Fibroblast of skin of abdomen (primary cell): ENCODE measurements at regions not wholly inside any gene's neighbourhood (a gene's known extent, or its start where the extent isn't known, plus 50 kb on each side); places are given as distances from the start of the nearest gene placed in this dataset.
A peak's percentile ranks its signal among the peaks of the same experiment; 100 is the strongest.

Source experiments
- DNase-seq: peaks from one replicate; pipeline ENCODE4 v3.0.0-alpha.2; 2013

DNA sequence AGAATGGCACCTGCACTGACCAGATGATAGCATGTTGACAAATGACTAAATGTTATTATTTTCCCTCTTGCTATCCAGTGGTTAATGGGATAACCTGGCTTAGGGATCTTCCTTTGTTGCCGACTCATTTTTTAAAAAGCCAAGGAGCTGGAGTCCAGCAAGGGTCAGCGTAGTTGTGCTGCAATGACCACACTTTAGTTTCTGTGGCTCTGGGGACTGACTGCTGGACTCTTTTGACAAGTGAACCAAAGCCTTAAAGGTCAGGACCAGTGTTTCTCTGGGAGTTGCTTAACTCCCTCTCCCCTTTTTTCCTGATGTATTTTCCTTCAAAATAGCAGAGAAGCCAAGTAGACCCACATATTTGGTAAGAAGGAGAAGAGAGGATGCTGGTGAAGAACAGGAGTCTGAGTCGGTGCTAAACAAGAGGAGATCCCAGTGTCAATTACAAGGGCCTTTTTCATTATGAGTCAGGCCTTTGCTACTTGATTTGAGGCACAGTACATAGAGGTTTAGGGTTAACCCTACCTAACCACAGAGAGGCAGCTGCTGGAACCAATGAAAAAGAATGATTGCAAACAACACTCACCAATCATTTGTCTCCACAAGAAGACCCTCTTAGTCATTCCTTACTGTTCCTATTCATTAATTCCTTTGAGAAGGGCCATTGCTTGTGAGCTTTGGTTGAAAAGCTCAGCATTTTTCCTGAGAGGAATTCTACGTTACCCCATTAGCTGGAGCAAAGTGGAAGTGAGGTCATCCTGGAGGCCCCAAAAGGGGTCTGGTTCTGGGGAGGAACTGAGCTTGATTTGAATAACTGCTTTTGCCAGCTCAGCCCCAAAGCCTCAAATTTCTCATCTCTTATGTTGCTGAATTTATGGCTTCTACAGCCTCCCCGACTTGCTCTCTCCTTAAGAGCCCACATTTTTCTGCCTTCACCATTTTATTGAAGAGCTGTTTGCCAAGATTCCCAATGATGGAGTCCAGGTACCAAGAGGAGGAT is 137.6 kb upstream of the HNMT start:
- DNase-seq, result no peak

DNA sequence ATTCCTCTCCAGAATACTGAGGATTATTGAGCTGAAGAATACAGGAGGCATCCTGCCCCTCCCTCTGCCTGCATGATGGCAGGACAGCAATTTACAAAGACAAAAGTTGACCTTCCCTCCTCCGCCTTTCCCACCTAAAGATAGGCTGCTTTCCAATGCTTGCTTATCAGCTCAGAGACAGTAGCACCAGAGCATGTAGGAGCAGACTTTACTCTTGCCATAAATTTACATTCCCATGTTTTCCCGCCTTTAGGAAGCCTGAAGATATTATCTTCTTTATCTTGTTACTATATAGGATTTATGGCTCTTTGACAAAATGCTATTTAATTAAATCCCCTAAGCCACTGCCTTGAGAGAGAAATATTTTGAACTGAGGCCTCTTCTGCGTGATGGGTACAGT is 135.6 kb upstream of the HNMT start:
- DNase-seq, result no peak

DNA sequence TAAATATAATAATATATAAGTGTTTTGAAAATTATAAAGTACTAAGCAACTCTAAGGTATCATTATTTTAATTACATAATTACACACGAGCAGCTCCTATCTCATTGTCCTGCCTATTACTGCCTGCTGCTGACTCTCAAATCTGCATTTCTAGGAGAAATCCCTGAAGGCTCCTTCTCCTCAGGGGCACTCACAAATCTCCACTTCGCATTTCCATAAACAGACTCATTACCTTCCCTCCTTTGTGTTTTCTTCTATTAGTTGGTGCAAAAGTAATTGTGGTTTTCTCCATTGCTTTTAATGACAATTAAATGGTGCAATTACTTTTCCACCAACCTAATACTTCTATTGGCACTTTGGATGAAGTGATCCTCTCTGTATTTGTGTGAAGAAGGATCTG is 135.0 kb upstream of the HNMT start:
- DNase-seq, result no peak

DNA sequence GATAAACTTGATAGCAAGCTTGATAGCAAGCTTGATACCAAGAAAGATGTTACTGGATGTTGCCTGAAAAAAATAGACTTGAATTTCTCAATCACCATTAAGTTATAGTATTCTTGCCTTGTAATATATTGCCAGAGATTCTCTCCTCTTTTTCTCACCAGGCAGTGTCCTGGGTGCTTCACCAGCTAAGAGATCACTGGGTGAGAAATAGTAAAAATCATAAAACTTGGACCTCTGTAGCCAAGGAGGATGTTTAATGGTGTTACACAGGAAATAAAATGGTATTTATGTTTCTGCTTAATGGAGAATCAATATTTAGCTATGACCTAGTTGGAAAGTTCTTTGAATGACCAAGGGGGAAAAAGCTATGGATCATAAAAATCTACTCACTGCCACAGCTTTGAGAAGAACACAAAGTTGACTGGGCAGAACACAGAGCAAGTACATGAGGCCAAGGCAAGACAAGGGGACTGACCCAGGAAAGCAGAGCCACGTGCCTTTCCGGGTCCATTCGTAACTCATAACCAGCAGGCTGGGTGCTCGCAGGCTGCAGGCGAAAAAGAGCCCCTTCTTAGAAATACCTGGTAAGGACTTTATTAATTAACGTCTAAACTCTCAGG is 129.4 kb upstream of the HNMT start:
- DNase-seq, result no peak

DNA sequence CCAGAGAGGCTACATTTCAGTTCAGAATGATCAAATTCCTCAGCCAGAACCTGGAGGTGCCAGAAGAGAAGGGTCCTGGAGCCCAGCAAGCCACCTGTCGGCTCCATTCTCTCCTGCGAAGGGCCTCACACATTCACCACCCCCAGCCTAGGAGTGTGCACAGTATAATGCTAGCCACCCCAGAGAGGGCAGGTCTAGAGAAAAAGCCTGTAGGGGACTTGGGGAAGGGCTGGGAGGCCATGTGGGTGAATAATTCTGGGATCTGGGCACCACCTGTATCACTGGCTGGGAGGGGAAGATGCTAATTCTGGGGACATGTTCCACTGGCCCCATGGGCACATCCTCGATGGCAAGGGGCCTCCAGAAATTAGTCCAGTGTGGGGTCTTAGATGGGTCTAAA is 127.6 kb upstream of the HNMT start:
- DNase-seq, result no peak

DNA sequence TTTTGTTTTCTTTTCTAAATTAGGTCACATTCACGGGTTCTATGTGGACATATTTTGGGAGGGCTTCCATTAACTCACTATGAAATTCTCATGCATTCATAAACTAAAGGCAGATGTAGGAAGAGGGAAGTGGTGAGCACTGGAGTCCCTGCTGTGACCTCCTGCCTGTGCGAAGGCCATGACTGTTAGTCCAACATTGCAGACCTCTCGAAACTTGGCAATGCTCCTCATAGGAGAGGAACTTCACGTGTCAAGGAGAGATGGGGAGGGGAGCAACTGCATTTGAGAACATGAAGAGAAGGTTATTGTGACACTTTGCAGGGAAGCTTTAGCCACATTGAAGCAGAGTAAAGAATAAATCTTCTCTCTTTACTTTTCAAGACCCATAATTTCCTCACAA is 126.4 kb upstream of the HNMT start:
- DNase-seq, result no peak

DNA sequence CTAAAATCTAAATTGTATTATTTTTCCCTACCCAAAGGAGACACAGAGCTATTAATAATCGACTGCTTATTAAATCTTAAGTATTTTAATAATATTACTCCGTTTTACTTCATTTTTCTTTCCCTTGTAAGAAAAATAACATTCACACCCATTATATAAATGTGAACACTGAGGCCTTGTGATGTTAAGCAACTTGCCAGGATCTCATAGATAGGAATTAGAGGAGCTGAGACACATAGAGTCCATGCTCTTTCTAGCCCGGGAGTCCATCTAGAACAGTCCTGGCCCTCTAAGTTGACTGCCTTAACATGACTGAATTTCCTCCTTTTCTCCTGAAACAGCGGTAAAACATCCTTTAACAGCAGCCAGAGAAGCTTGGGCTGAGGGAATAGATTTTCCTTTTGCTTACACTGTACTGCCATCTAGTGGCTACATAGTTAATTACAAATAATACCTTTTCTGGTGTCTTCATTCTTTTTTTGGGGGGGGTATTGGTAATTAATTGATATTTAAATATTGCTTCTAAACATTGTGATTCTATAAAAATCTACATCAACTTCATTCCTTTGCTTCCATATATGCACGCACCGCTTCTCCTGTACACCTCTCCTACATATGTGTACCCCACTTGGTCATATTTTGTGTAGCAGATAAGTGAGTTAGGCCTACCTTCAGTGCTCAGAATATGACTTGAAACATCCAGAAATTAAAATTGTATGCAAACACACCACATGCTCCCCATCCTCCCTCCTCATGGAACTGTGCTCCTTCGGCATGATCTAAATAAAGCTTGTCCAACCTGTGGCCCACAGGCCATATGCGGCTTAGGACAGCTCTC is 125.8 kb upstream of the HNMT start:
- DNase-seq, result peak; percentile 42

DNA sequence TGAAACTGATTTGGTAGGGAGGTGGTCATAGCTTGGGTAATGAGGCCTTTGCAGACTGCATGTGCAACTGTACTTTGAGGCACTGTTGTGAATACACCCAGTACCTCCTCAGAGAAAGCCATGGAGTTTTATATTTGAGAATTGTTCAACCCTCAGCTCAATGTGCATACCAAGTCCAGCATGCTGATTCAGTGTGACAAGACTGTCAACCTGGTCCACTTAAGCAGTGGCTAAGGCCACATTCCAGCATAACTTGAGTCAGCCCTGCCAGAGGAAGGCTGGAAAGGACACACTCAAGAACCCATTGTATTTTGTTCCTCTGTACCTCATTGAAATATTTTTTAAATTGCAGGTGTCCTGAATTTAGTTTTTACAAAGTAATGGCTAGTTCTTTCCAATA is 121.8 kb upstream of the HNMT start:
- no peak for DNase-seq

DNA sequence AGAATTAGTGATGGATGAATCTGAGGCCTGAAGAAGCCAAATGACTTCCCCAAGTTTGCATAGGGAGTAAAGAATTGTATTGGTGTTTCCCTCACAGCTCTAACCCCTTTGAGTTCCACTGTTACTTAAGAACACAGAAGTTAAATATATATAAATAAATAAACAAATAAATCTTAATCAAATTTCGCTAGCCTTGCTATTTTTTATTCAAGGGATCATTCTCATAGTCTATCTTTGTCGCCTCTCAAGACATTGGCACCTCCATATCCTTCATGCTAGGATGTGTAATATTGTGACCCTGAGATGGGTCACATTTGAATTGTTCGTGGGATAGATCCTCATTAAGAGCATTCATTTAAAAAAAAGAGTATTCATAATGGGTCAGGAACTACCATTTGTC is 121.3 kb upstream of the HNMT start:
- no peak for DNase-seq

DNA sequence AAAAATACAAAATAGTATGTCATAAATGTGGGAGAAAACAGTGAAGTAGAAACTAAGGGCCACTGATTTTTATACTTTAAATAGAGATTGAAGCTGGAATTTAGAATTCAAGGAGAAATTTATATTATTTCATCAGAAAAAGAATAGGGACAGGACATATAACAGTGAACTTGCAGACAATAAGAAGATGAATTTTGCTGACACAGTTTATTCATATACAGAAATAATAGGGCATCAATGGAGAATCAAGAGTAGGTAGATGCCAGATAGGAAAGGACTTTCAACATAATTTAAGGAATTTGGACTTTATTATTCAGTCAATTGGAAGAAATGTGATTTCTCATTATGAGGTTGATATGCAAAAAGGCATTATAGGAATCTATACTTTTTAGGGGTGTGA is 118.9 kb upstream of the HNMT start:
- DNase-seq, result no peak

DNA sequence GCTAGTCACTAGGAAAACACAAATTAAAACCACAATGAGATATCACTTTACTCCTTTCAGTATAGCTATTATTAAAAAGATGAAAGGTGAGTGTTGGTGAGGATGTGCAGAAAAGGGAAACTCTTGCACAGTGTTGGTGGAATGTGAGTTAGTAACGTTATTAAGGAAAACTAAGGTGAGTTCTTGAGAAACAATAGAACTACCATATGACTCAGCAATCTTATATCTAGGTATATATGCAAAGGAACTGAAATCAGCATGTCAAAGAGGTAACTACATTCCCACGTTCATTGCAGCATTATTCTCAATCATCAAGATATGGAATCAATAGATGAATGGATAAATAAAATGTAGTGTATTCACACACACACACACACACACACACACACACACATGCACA is 117.3 kb upstream of the HNMT start:
- DNase-seq, result no peak

DNA sequence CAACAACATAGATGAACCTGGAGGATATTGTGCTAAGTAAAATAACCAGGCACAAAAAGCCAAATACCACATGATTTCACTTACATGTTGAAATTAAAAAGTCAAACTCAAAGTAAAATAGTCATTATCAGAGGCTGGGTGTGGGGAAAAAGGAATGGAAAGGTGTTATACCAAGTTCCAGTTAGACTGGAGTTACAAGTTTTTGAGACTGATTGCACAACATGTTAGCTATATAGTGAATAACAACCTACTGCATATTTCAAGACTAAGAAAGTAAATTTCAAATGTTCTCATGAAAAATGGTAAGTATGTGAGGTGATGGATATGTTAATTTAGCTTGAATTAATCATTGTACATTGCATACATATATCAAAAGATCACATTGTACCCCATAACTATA is 116.8 kb upstream of the HNMT start:
- DNase-seq, result no peak

DNA sequence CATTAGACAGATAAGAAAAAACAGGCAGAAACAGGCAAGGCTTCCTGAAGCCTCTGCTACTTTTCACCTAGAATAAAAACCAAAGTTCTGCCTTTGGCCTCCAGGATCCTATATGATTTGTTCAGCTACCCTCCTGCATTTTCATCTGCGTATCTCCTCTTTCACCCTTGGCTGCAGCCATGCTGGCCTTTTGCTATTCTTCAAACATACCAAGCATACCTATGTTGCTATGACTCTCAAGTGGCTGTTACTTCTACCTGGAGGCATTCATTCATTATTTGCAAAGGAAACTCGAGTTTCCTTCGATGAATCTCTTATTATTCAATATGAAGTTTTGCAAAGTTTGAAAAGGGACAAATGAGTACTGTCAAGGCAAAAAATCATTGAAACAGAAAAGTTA is 106.4 kb upstream of the HNMT start:
- no peak for DNase-seq

DNA sequence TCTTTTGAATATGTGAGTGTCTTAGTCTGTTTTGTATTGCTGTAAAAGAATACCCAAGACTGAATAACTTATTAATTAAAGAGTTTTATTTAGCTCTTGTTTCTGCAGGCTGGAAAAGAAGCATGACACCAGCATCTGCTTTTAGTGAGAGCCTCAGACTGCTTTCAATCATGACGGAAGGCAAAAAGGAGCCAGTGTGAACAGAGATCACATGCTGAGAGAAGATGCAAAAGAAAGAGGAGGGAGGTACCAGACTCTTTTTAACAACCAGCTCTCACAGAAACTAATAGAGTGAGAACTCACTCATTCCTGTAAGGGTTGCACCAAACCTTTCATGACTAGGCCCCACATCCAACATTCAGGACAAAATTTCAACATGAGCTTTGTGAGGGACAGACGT is 101.6 kb upstream of the HNMT start:
- no peak for DNase-seq

DNA sequence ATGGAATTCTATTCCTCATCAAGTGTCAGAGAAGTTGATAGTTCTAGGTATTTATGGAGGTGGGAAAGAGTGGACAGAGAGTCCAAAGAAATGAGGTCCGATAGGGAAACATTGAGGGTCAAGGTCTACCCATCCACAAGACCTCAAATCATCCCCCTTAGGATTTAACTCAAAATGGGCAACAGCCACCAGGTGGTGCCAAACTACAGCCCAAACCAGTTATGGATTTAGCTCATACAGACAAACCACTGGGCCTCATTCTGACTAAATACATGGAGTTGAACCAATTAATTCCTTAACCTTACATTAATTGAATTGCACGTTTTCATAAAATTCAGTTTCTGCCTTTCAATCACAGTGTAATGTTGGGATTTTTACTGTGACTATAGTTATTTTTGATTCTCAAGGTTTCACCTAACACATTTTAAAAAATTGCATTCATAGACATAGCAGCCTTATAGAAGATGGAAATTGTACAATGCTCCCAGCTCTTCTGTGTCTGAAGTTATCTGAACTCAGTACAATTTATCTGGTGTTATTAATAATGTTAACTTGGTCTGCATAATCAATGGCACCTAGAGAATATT is 98.2 kb upstream of the HNMT start:
- peak; percentile 30 for DNase-seq

DNA sequence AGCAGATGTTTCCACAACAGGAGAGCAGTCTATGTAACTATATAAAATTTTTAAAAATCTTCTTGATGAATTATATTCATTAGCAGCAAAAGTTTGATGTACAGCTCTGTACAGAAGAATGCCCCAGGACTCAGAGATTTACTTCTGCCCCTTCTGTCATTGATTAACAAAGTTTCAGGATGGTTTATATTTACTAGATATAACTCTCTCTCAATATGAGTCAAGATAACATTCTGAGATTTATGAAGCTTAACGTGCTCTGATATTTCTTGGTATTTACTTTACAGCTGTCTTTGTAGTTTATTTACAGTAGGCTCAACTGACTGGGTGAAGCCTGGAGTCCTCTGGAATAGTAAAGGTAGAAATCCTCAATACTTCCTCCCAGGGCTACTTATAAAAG is 93.6 kb upstream of the HNMT start:
- DNase-seq, result no peak

DNA sequence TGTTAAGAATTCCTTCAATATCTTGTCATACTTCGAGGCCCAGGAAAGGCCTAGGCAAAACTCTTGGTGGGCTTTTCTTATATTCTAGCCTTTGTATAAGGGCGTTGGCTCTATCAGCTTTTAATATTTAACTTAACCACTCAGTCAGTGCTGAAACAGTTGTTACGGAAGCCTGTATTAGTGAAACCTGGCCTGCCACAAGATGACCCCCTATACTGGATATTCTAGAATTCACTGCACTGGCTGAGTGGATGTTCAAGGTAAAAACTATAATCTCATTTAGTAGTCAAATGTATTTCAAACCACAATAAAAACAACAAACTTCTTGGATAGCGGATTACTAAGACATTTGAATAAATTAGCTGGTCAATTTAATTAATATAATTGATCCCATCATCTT is 91.7 kb upstream of the HNMT start:
- no peak for DNase-seq

DNA sequence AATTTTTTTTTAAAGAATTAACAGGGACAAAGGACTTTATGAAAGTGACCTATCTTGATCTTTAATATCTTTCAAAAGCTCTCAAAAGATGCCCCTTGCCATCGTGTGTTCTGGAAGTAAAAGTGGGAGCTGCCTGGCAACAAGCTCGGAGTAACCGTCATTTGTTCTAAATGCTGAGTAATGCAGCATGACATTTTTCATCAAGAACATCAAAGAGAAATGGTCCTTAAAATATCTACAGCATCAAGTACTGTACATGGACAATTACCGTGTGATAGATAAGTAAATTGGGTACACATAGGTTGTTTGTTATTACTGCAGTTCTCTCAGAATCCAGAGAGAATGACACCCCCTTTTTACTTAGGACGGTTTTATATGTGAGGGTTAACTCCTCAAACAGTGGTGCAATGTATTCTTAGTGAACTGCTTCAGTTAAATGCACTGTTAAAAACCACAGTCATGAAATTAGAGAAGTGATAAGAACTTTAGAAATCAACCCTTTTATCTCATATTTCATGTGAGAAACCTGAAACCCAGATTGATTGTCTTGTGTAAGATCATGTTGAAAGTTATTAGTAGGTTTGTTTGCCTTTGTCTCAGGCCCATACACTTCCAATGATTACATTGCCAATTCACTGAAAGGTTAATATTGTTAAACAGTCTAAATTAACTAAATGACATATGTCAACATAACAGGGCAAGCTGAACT is 90.6 kb upstream of the HNMT start:
- no peak for DNase-seq

DNA sequence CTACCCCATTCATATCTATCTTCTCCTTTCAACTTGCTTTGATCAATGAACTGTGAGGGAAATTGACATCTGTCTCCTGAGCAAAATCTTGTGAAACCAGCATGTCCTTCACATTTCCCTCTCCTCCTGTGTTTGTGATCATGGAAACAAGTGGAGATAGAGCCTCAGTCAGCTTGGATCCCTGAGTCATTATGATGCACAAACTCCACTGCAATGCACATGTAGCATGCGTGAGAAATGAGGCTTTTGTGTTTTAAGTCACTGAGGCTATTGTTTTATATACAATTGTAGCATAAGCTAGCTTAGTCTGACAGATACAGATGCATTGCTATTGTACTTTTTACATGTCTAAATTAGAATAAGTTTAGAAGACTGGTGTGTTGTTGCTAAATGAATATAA is 85.2 kb upstream of the HNMT start:
- no peak for DNase-seq

DNA sequence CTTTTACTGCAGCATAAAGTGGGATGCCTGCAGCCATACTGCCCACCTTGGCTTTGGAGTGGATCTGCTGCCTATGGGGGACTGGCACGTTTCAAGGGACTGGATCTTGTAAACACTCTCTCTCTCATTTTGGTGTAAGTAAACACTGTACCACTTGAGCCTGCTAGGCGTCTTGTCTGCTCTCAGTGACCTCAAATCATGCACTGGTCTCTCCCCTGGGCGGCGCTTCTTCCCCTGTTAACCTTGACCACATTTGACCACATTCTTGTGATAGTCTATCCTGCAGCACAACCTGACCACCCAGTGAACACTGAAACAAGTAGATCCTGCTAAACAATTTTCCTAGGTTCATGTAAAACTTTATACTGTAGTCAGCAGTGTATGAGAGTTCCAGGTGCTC is 82.6 kb upstream of the HNMT start:
- DNase-seq, result no peak

DNA sequence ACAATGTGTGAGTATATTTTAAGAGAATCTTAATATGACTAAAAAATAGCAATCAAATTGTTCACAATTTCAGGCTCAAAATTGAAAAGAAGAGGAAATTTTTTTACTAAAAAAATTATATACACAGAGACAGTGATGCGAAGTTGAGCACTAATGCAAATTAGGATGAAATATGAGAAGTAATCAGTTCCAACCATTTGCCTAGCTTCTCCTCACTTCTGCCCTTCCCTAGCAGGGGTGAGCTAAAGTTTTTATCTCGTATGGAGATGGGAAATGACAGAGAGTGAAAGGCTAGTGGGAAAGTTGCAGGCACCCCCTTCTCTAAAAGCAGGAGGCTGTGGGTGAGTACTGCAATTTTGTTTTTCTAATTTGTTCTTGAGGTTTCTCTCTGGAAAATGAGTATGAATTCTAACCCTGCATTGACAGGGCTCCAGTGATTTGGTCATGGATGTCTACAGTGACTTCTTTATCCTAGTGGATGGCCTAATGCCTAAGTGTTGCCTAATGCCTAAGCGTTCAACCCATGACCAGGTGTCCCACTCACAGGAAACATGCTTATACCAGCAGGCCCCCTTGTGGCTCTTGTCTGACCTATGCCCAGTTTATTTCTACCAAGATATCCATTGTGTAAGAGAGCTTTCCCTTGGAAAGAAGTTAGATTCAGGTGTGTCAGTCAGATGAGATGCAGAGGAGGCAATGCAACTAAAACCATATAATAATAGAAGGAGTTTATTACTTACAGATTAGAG is 78.0 kb upstream of the HNMT start:
- DNase-seq, result no peak

DNA sequence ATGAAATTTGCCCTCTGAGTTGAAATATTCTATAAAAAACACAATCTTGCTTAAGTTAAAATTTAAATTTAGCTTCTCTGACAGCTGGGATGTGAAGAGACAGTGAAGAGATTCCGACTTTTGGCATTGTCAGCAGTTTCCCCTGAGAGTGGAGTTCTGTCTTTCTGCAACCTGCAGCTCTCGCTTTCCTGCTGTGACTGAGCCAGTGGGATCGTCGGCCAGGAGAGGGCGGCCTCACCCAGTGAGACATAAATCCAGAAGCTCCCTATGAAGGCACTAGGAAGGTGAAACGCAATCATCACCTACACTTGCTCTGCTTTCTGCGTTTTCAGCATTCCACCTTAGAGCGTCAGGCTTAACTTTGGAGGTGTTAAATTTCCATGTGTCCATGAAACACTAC is 75.4 kb upstream of the HNMT start:
- DNase-seq, result no peak
